Ovary (tissue), 3 donors: ENCODE measurements at regions not wholly inside any gene's neighbourhood (a gene's known extent, or its start where the extent isn't known, plus 50 kb on each side); places are given as distances from the start of the nearest gene placed in this dataset.

Experiments
- POLR2A ChIP-seq: fragments of 450-650 bp; IDR thresholded peaks from one replicate; pipeline ENCODE4 v1.6.1; 2017; ENCODE audit warnings: antibody characterized with exemption, mild to moderate bottlenecking, moderate library complexity
- TF ChIP-seq, protein P1 (sequence below), 3 donors: fragments of 450-650 bp in 2 of 3; fragments of 200-600 bp in 1 of 3; IDR thresholded peaks; one replicate each; pipeline versions ENCODE4 v1.5.1 to v1.8.0; 2016 to 2022; ENCODE audit warnings: antibody characterized with exemption in 3 of 3, mild to moderate bottlenecking in 1 of 3
- donor health status: DM: no; HTN: no; CAD: no.

GRCh38 chr12:77274926-77275325, 209.6 kb upstream of the E2F7 start:
- TF ChIP-seq, protein P1, sequence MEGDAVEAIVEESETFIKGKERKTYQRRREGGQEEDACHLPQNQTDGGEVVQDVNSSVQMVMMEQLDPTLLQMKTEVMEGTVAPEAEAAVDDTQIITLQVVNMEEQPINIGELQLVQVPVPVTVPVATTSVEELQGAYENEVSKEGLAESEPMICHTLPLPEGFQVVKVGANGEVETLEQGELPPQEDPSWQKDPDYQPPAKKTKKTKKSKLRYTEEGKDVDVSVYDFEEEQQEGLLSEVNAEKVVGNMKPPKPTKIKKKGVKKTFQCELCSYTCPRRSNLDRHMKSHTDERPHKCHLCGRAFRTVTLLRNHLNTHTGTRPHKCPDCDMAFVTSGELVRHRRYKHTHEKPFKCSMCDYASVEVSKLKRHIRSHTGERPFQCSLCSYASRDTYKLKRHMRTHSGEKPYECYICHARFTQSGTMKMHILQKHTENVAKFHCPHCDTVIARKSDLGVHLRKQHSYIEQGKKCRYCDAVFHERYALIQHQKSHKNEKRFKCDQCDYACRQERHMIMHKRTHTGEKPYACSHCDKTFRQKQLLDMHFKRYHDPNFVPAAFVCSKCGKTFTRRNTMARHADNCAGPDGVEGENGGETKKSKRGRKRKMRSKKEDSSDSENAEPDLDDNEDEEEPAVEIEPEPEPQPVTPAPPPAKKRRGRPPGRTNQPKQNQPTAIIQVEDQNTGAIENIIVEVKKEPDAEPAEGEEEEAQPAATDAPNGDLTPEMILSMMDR (IDR thresholded peaks at IDR 0.05), result no peak
- no peak for TF ChIP-seq POLR2A
